CD4-positive, alpha-beta T cell (primary cell): ENCODE measurements at regions not wholly inside any gene's neighbourhood (a gene's known extent, or its start where the extent isn't known, plus 50 kb on each side); places are given as distances from the start of the nearest gene placed in this dataset.

Source experiments
- ATAC-seq: fragments of 200-7000 bp; cut with Tn5 transposase; one replicate; pipeline ENCODE4 v1.10.0; 2022; ENCODE audit warnings: mild to moderate bottlenecking; ENCODE audit not compliant: poor library complexity
- CTCF ChIA-PET: fragments of 350-600 bp; sonication (Branson Sonifier 250); formaldehyde crosslinking; loops from one replicate; lab custom pipeline; 2021; ENCODE audit warnings: antibody characterized with exemption, inconsistent platforms; lab: Charles Lee
- POLR2A ChIA-PET: fragments of 350-600 bp; sonication (Branson Sonifier 250); formaldehyde crosslinking; loops from one replicate; lab custom pipeline; 2021; ENCODE audit warnings: antibody characterized with exemption, inconsistent platforms; lab: Charles Lee
- DNase-seq, 14 experiments: peaks; one replicate each; pipeline ENCODE4 v3.0.0-alpha.2; 2013 to 2020; ENCODE audit warnings: mixed read lengths in 2 of 14
- H3K27ac ChIP-seq, 2 donors: one replicate each; pipeline versions ENCODE4 v1.5.1 to v1.7.0; 2013; ENCODE audit warnings: low read length in 2 of 2, low read depth in 1 of 2, mild to moderate bottlenecking in 1 of 2
- H3K27me3 ChIP-seq, 2 experiments: 1 replicate in 1 of 2; 2 replicates in 1 of 2; pipeline versions ENCODE4 v1.6.1 to v1.7.0; 2013; ENCODE audit warnings: low read length in 2 of 2, control low read depth in 1 of 2, mild to moderate bottlenecking in 1 of 2, moderate library complexity in 1 of 2; ENCODE audit not compliant: insufficient read depth in 2 of 2, control insufficient read depth in 1 of 2
- H3K36me3 ChIP-seq: one replicate; pipeline ENCODE4 v1.6.1; 2013; ENCODE audit warnings: low read length, control low read depth; ENCODE audit not compliant: insufficient read depth
- H3K4me1 ChIP-seq: one replicate; pipeline ENCODE4 v1.6.1; 2013; ENCODE audit warnings: low read length, control low read depth; ENCODE audit not compliant: insufficient read depth
- H3K4me3 ChIP-seq: one replicate; pipeline ENCODE4 v1.5.1; 2013; ENCODE audit warnings: mild to moderate bottlenecking, low read length, moderate library complexity
- H3K9me3 ChIP-seq, 2 experiments: 1 replicate in 1 of 2; 2 replicates in 1 of 2; pipeline versions ENCODE4 v1.6.1 to v1.7.0; 2013; ENCODE audit warnings: low read length in 2 of 2, mild to moderate bottlenecking in 2 of 2, control low read depth in 1 of 2, moderate library complexity in 1 of 2; ENCODE audit not compliant: control insufficient read depth in 1 of 2, insufficient read depth in 1 of 2
- H3K27ac Mint-ChIP-seq: one replicate; pipeline ENCODE4 v1.8.0; 2020; ENCODE audit warnings: mixed read lengths
- H3K27me3 Mint-ChIP-seq: one replicate; pipeline ENCODE4 v1.8.0; 2021; ENCODE audit warnings: mixed read lengths
- H3K36me3 Mint-ChIP-seq: one replicate; pipeline ENCODE4 v1.8.0; 2021; ENCODE audit warnings: low read depth, mixed read lengths
- H3K4me1 Mint-ChIP-seq: one replicate; pipeline ENCODE4 v1.8.0; 2021; ENCODE audit warnings: low read depth, mixed read lengths
- H3K4me3 Mint-ChIP-seq: one replicate; pipeline ENCODE4 v1.8.0; 2020; ENCODE audit warnings: mild to moderate bottlenecking, mixed read lengths
- H3K9me3 Mint-ChIP-seq: one replicate; pipeline ENCODE4 v1.8.0; 2020; ENCODE audit warnings: mixed read lengths
- CTCF ChIP-seq: fragments of 200-600 bp; IDR thresholded peaks from one replicate; pipeline ENCODE4 v1.8.0; 2022; ENCODE audit warnings: antibody characterized with exemption, mild to moderate bottlenecking
- intact Hi-C, 2 experiments: fragments of 100-400 bp; cut with DNase I in 1 of 2; cut with micrococcal nuclease in 1 of 2; formaldehyde crosslinking; loops; one replicate each; pipeline versions ENCODE4 v1.15.1 to v1.9.0; 2023 to 2025; cut with DNase I, micrococcal nuclease

GRCh38 chr2:212903413-212903812 lies 248.0 kb downstream of the IKZF2 start:
- Histone ChIP-seq H3K4me1 (no peaks in the 10 kb centered on the region), H3K27ac (no peak overlapping the region), H3K27me3 (no peaks in the 10 kb centered on the region), H3K9me3 (no peaks in the 10 kb centered on the region), H3K36me3 (no peaks in the 10 kb centered on the region), H3K4me3 (no peak overlapping the region)
- CTCF ChIA-PET: no interaction called here
- Mint-ChIP-seq H3K9me3 (no peaks in the 10 kb centered on the region), H3K4me3 (no peak overlapping the region), H3K27ac (no peak overlapping the region), H3K4me1 (no peaks in the 10 kb centered on the region), H3K36me3 (no peaks in the 10 kb centered on the region), H3K27me3 (no peaks in the 10 kb centered on the region)
- DNase-seq (no peak), ATAC-seq (no peak)
- POLR2A ChIA-PET: no interaction called here
- intact Hi-C loops: no loop called here
- no peak for TF ChIP-seq CTCF

- H3K36me3 Mint-ChIP-seq: no peaks in the 10 kb centered on the region
These were observed 249.0 kb downstream of the IKZF2 start for GRCh38 chr2:212902421-212902820.

GRCh38 chr2:212901604-212902275 lies 249.7 kb downstream of the IKZF2 start:
- Mint-ChIP-seq H3K9me3 (no peaks in the 10 kb centered on the region), H3K27ac (no peak overlapping the region), H3K4me3 (no peak overlapping the region), H3K4me1 (no peaks in the 10 kb centered on the region), H3K27me3 (no peaks in the 10 kb centered on the region), H3K36me3 (no peaks in the 10 kb centered on the region)
- CTCF ChIA-PET: no interaction called here
- DNase-seq (no peak), ATAC-seq (no peak)
- Histone ChIP-seq H3K9me3 (no peaks in the 10 kb centered on the region), H3K27me3 (no peaks in the 10 kb centered on the region), H3K36me3 (no peaks in the 10 kb centered on the region), H3K4me1 (no peaks in the 10 kb centered on the region), H3K27ac (no peak overlapping the region), H3K4me3 (no peak overlapping the region)
- intact Hi-C loops: no loop called here
- POLR2A ChIA-PET: no interaction called here
- TF ChIP-seq CTCF: no peak

More at GRCh38 chr2:212902421-212902820, 249.0 kb downstream of the IKZF2 start:
- no peak for DNase-seq
- Histone ChIP-seq H3K4me1 (no peaks in the 10 kb centered on the region), H3K36me3 (no peaks in the 10 kb centered on the region), H3K27me3 (no peaks in the 10 kb centered on the region), H3K4me3 (no peak overlapping the region), H3K9me3 (no peaks in the 10 kb centered on the region), H3K27ac (no peak overlapping the region)
- ChIA-PET POLR2A (no interaction called here), CTCF (no interaction called here)
- Mint-ChIP-seq H3K9me3 (no peaks in the 10 kb centered on the region), H3K27ac (no peak overlapping the region), H3K27me3 (no peaks in the 10 kb centered on the region), H3K4me1 (no peaks in the 10 kb centered on the region), H3K4me3 (no peak overlapping the region)
- no peak for ATAC-seq
- no peak for TF ChIP-seq CTCF
- intact Hi-C loops: no loop called here
